Breast epithelium (tissue), 3 donors: ENCODE measurements at regions not wholly inside any gene's neighbourhood (a gene's known extent, or its start where the extent isn't known, plus 50 kb on each side); places are given as distances from the start of the nearest gene placed in this dataset.

Experiments
- CTCF ChIP-seq, 3 donors: fragments of 450-650 bp; IDR thresholded peaks; one replicate each; pipeline ENCODE4 v1.5.1; 2016 to 2017; ENCODE audit warnings: antibody characterized with exemption in 3 of 3, mild to moderate bottlenecking in 3 of 3, moderate library complexity in 3 of 3
- POLR2A ChIP-seq: fragments of 450-650 bp; IDR thresholded peaks from one replicate; pipeline ENCODE4 v1.6.1; 2016; ENCODE audit warnings: antibody characterized with exemption, mild to moderate bottlenecking, moderate library complexity

DNA sequence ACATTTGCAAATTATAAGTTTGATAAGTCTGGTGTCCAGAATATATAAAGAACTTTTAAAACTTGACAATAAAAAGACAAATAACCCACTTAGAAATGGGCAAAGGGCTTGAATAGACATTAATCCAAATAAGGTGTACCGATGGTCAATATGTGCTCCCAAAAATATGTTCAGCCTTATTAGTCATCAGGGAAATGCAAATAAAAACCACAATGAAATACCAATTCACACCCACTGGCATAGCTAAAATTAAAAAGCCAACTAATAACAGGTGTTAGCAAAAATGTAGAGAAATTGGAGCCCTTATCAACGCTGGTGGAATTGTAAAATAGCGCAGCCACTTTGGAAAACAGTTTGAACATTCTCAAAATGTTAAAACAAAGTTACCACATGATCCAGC is 79.0 kb upstream of the SCG2 start:
- TF ChIP-seq CTCF (IDR thresholded peaks at IDR 0.05) (no peak), POLR2A (no peak)
